ENCODE measurements at regions not wholly inside any gene's neighbourhood (a gene's known extent, or its start where the extent isn't known, plus 50 kb on each side); places are given as distances from the start of the nearest gene placed in this dataset.

GRCh38 chr3:132262956-132263355 is 54.3 kb upstream of the ACP3 start:
- Histone ChIP-seq H2AFZ (ENCODE audit: low read length) (no peak overlapping the region), H3K27me3 (ENCODE audit: low read length) (no peaks in the 10 kb centered on the region), H3K36me3 (ENCODE audit: low read depth, low read length) (no peaks in the 10 kb centered on the region), H3K9ac (ENCODE audit: low read length) (no peak overlapping the region), H3K9me2 (replicated peaks; ENCODE audit: low read length) (no peaks in the 10 kb centered on the region), H3F3A (ENCODE audit: low read length, unreplicated experiment) (no peaks in the 10 kb centered on the region), H3K4me3 (ENCODE audit: low read length) (no peak overlapping the region), H3K27ac (ENCODE audit: low read length) (no peak overlapping the region), H3K4me2 (ENCODE audit: low read length) (no peak overlapping the region), H4K20me1 (ENCODE audit: low read length) (no peaks in the 10 kb centered on the region), H3K9me3 (ENCODE audit: low read length) (no peaks in the 10 kb centered on the region), H3K4me1 (ENCODE audit: insufficient read depth, low read length) (no peaks in the 10 kb centered on the region), H3K79me2 (ENCODE audit: low read length) (no peaks in the 10 kb centered on the region)
- CTCF ChIA-PET: no interaction called here
- ATAC-seq (no peak), DNase-seq (no peak)
- no TSS peak for BruUV-seq (replicated peaks)
- intact Hi-C loops (cut with micrococcal nuclease): no loop called here
- POLR2A ChIA-PET (ENCODE audit: unreplicated experiment): no interaction called here
- TF ChIP-seq EZH2 (IDR thresholded peaks at IDR 0.05; ENCODE audit: low read length, unreplicated experiment) (no peak), CTCF (conservative IDR thresholded peaks at IDR 0.05; ENCODE audit: low read depth, low read length) (no peak), EZH2phosphoT487 (IDR thresholded peaks at IDR 0.05; ENCODE audit: borderline replicate concordance, low read length) (no peak)

- Histone ChIP-seq H3K4me2 (ENCODE audit: low read length) (no peak overlapping the region), H2AFZ (ENCODE audit: low read length) (no peak overlapping the region), H3F3A (ENCODE audit: low read length, unreplicated experiment) (no peaks in the 10 kb centered on the region), H3K27ac (ENCODE audit: low read length) (no peak overlapping the region), H3K27me3 (ENCODE audit: low read length) (no peaks in the 10 kb centered on the region), H3K4me3 (ENCODE audit: low read length) (no peak overlapping the region), H4K20me1 (ENCODE audit: low read length) (no peaks in the 10 kb centered on the region), H3K4me1 (ENCODE audit: insufficient read depth, low read length) (no peaks in the 10 kb centered on the region), H3K36me3 (ENCODE audit: low read depth, low read length) (no peaks in the 10 kb centered on the region), H3K79me2 (ENCODE audit: low read length) (no peaks in the 10 kb centered on the region), H3K9me2 (replicated peaks; ENCODE audit: low read length) (no peaks in the 10 kb centered on the region), H3K9me3 (ENCODE audit: low read length) (no peaks in the 10 kb centered on the region), H3K9ac (ENCODE audit: low read length) (no peak overlapping the region)
- DNase-seq (peak; percentile 34), ATAC-seq (no peak)
- ChIA-PET POLR2A (ENCODE audit: unreplicated experiment) (no interaction called here), CTCF (interaction anchor here (0.7 kb wide), 1 partner anchor 44 kb away, joined by 3 read pairs; no protein-coding TSS in a partner anchor)
- TF ChIP-seq CTCF (conservative IDR thresholded peaks at IDR 0.05; ENCODE audit: low read depth, low read length): no peak
- TF ChIP-seq EZH2phosphoT487 (IDR thresholded peaks at IDR 0.05; ENCODE audit: borderline replicate concordance, low read length): no peak
- no peak for TF ChIP-seq EZH2 (IDR thresholded peaks at IDR 0.05; ENCODE audit: low read length, unreplicated experiment)
- intact Hi-C loops (cut with micrococcal nuclease): no loop called here
- no TSS peak for BruUV-seq (replicated peaks)
These were observed 52.2 kb upstream of the ACP3 start for GRCh38 chr3:132265028-132265427.

GRCh38 chr3:132265488-132265887 is 51.7 kb upstream of the ACP3 start:
- no peaks in the 10 kb centered on the region for H3F3A ChIP-seq (ENCODE audit: low read length, unreplicated experiment)
- no peaks in the 10 kb centered on the region for H4K20me1 ChIP-seq (ENCODE audit: low read length)
- no peaks in the 10 kb centered on the region for H3K79me2 ChIP-seq (ENCODE audit: low read length)
- H3K36me3 ChIP-seq (ENCODE audit: low read depth, low read length): no peaks in the 10 kb centered on the region
- TF ChIP-seq EZH2phosphoT487 (IDR thresholded peaks at IDR 0.05; ENCODE audit: borderline replicate concordance, low read length) (no peak), EZH2 (IDR thresholded peaks at IDR 0.05; ENCODE audit: low read length, unreplicated experiment) (no peak), CTCF (conservative IDR thresholded peaks at IDR 0.05; ENCODE audit: low read depth, low read length) (no peak)
- no peak overlapping the region for H3K4me2 ChIP-seq (ENCODE audit: low read length)
- H3K4me1 ChIP-seq (ENCODE audit: insufficient read depth, low read length): no peaks in the 10 kb centered on the region
- BruUV-seq (replicated peaks): no TSS peak
- ChIA-PET POLR2A (ENCODE audit: unreplicated experiment) (no interaction called here), CTCF (no interaction called here)
- H3K9ac ChIP-seq (ENCODE audit: low read length): no peak overlapping the region
- no peaks in the 10 kb centered on the region for H3K9me3 ChIP-seq (ENCODE audit: low read length)
- H3K27ac ChIP-seq (ENCODE audit: low read length): no peak overlapping the region
- H3K27me3 ChIP-seq (ENCODE audit: low read length): no peaks in the 10 kb centered on the region
- no peak for ATAC-seq
- no peaks in the 10 kb centered on the region for H3K9me2 ChIP-seq (replicated peaks; ENCODE audit: low read length)
- H3K4me3 ChIP-seq (ENCODE audit: low read length): no peak overlapping the region
- H2AFZ ChIP-seq (ENCODE audit: low read length): no peak overlapping the region
- intact Hi-C loops (cut with micrococcal nuclease): no loop called here
- DNase-seq: no peak

Measured in PC-3 (cell line).